Hepatocyte (in vitro differentiated cells): ENCODE measurements at regions not wholly inside any gene's neighbourhood (a gene's known extent, or its start where the extent isn't known, plus 50 kb on each side); places are given as distances from the start of the nearest gene placed in this dataset.

Experiments
- CTCF ChIP-seq: fragments of 200-600 bp; sonication (generic); IDR thresholded peaks from 2 replicates; pipeline ENCODE4 v1.5.1; 2016; ENCODE audit warnings: antibody characterized with exemption, mild to moderate bottlenecking; ENCODE audit not compliant: poor library complexity
- EZH2 ChIP-seq: fragments of 200-600 bp; sonication (generic); IDR thresholded peaks from 2 replicates; pipeline ENCODE4 v1.6.1; 2016; ENCODE audit warnings: antibody characterized with exemption, mild to moderate bottlenecking, borderline replicate concordance

- TF ChIP-seq CTCF: no peak
- TF ChIP-seq EZH2: no peak
These were observed 242.2 kb upstream of the PCDH18 start for GRCh38 chr4:137774501-137774900.
